GM23338 (cell line): ENCODE measurements at regions not wholly inside any gene's neighbourhood (a gene's known extent, or its start where the extent isn't known, plus 50 kb on each side); places are given as distances from the start of the nearest gene placed in this dataset.

Experiments used
- ATAC-seq: fragments of 200-7000 bp; cut with Tn5 transposase; 3 replicates; pipeline ENCODE4 v1.9.1; 2020
- DNase-seq: peaks from one replicate; pipeline ENCODE4 v3.0.0-alpha.2; 2015; ENCODE audit warnings: low spot score
- H2AFZ ChIP-seq: fragments of 200-600 bp; sonication (generic); 2 replicates; pipeline ENCODE4 v1.8.0; 2016; ENCODE audit warnings: antibody characterized with exemption, mild to moderate bottlenecking, moderate library complexity
- H3F3A ChIP-seq: fragments of 200-600 bp; sonication (generic); replicated peaks from 2 replicates; pipeline ENCODE4 v1.8.0; 2017; ENCODE audit warnings: antibody characterized with exemption, mixed run types, low read depth
- H3K27ac ChIP-seq: fragments of 200-600 bp; sonication (generic); 2 replicates; pipeline ENCODE4 v1.6.1; 2016; ENCODE audit warnings: low read depth
- H3K27me3 ChIP-seq: fragments of 200-600 bp; sonication (generic); 2 replicates; pipeline ENCODE4 v1.8.0; 2016; ENCODE audit warnings: mild to moderate bottlenecking, mixed run types, moderate library complexity; ENCODE audit not compliant: insufficient read depth
- H3K36me3 ChIP-seq: fragments of 200-600 bp; sonication (generic); 2 replicates; pipeline ENCODE4 v1.8.0; 2016; ENCODE audit warnings: mild to moderate bottlenecking; ENCODE audit not compliant: insufficient read depth
- H3K4me1 ChIP-seq: fragments of 200-600 bp; sonication (generic); 2 replicates; pipeline ENCODE4 v1.8.0; 2016; ENCODE audit warnings: mild to moderate bottlenecking, moderate library complexity; ENCODE audit not compliant: insufficient read depth
- H3K4me2 ChIP-seq: fragments of 200-600 bp; sonication (generic); 2 replicates; pipeline ENCODE4 v1.7.1; 2017; ENCODE audit warnings: mixed run types
- H3K4me3 ChIP-seq: fragments of 200-600 bp; sonication (generic); 2 replicates; pipeline ENCODE4 v1.6.1; 2016; ENCODE audit warnings: mixed run types
- H3K79me2 ChIP-seq: fragments of 200-600 bp; sonication (generic); replicated peaks from 2 replicates; pipeline ENCODE4 v1.8.0; 2017; ENCODE audit warnings: mild to moderate bottlenecking; ENCODE audit not compliant: insufficient read depth
- H3K9me2 ChIP-seq: fragments of 200-600 bp; sonication (generic); 2 replicates; pipeline ENCODE4 v1.8.0; 2017; ENCODE audit not compliant: insufficient read depth
- H4K20me1 ChIP-seq: fragments of 200-600 bp; sonication (generic); replicated peaks from 2 replicates; pipeline ENCODE4 v1.8.0; 2017; ENCODE audit warnings: mild to moderate bottlenecking; ENCODE audit not compliant: insufficient read depth
- H3K27ac Mint-ChIP-seq: 2 replicates; pipeline ENCODE4 v1.8.0; 2020; ENCODE audit warnings: inconsistent platforms, mild to moderate bottlenecking, moderate library complexity, mixed read lengths
- H3K27me3 Mint-ChIP-seq: 3 replicates; pipeline ENCODE4 v1.8.0; 2022; ENCODE audit warnings: low read depth, mild to moderate bottlenecking, moderate library complexity, mixed read lengths, inconsistent platforms; ENCODE audit not compliant: insufficient read depth, poor library complexity
- H3K36me3 Mint-ChIP-seq: 3 replicates; pipeline ENCODE4 v1.8.0; 2021; ENCODE audit warnings: low read depth, mild to moderate bottlenecking, inconsistent platforms, moderate library complexity, mixed read lengths
- H3K4me1 Mint-ChIP-seq: 3 replicates; pipeline ENCODE4 v1.8.0; 2020; ENCODE audit warnings: mild to moderate bottlenecking, inconsistent platforms, mixed read lengths
- H3K4me3 Mint-ChIP-seq: 3 replicates; pipeline ENCODE4 v1.8.0; 2021; ENCODE audit warnings: moderate library complexity, mild to moderate bottlenecking, inconsistent platforms, mixed read lengths
- H3K9me3 Mint-ChIP-seq: 3 replicates; pipeline ENCODE4 v1.8.0; 2020; ENCODE audit warnings: moderate library complexity, mild to moderate bottlenecking, inconsistent platforms, mixed read lengths
- CREB1 ChIP-seq: fragments of 250-450 bp; sonication (Bioruptor Pico); IDR thresholded peaks from 2 replicates; pipeline ENCODE4 v1.5.0; 2020; ENCODE audit warnings: low read depth, mild to moderate bottlenecking, moderate library complexity
- CTCF ChIP-seq, 2 experiments: fragments of 200-600 bp in 1 of 2; sonication (generic) in 1 of 2; conservative IDR thresholded peaks; 2 replicates each; pipeline versions ENCODE4 v1.5.1 to v1.6.1; 2016 to 2017; ENCODE audit warnings: antibody characterized with exemption in 2 of 2, low read depth in 2 of 2, mild to moderate bottlenecking in 2 of 2, moderate library complexity in 1 of 2
- ETS1 ChIP-seq: IDR thresholded peaks from 2 replicates; pipeline ENCODE4 v1.6.1; 2016; ENCODE audit warnings: antibody characterized with exemption
- EZH2 ChIP-seq: fragments of 200-600 bp; sonication (generic); IDR thresholded peaks from one replicate; pipeline ENCODE4 v1.8.0; 2017; ENCODE audit warnings: antibody characterized with exemption, mild to moderate bottlenecking, low read depth; ENCODE audit not compliant: unreplicated experiment
- EZH2phosphoT487 ChIP-seq: fragments of 200-600 bp; sonication (generic); IDR thresholded peaks from one replicate; pipeline ENCODE4 v1.8.1; 2018; ENCODE audit warnings: antibody characterized with exemption; ENCODE audit not compliant: unreplicated experiment
- JUNB ChIP-seq: IDR thresholded peaks from one replicate; pipeline ENCODE4 v1.6.1; 2016; ENCODE audit warnings: antibody characterized with exemption; ENCODE audit not compliant: unreplicated experiment
- NANOG ChIP-seq: IDR thresholded peaks from 2 replicates; pipeline ENCODE4 v1.6.1; 2016; ENCODE audit warnings: antibody characterized with exemption, borderline replicate concordance
- POLR2AphosphoS5 ChIP-seq: IDR thresholded peaks from 2 replicates; pipeline ENCODE4 v1.6.1; 2016; ENCODE audit warnings: antibody characterized with exemption, low read depth
- STAT1 ChIP-seq: IDR thresholded peaks from one replicate; pipeline ENCODE4 v1.6.1; 2016; ENCODE audit warnings: antibody characterized with exemption; ENCODE audit not compliant: unreplicated experiment
- ZNF114 ChIP-seq: fragments of 250-450 bp; sonication (Bioruptor Pico); IDR thresholded peaks from 2 replicates; pipeline ENCODE4 v1.5.0; 2020; ENCODE audit warnings: mild to moderate bottlenecking, moderate library complexity
- ZNF331 ChIP-seq: fragments of 250-450 bp; sonication (Bioruptor Pico); IDR thresholded peaks from 2 replicates; pipeline ENCODE4 v1.5.0; 2020; ENCODE audit warnings: low read depth, mild to moderate bottlenecking, moderate library complexity
- TF ChIP-seq, protein P1 (sequence below): IDR thresholded peaks from one replicate; pipeline ENCODE4 v1.6.1; 2018; ENCODE audit warnings: antibody characterized with exemption; ENCODE audit not compliant: unreplicated experiment
- TF ChIP-seq, protein P2 (sequence below): fragments of 250-450 bp; sonication (Bioruptor Pico); IDR thresholded peaks from 2 replicates; pipeline ENCODE4 v1.5.0; 2020; ENCODE audit warnings: mild to moderate bottlenecking, moderate library complexity

DNA sequence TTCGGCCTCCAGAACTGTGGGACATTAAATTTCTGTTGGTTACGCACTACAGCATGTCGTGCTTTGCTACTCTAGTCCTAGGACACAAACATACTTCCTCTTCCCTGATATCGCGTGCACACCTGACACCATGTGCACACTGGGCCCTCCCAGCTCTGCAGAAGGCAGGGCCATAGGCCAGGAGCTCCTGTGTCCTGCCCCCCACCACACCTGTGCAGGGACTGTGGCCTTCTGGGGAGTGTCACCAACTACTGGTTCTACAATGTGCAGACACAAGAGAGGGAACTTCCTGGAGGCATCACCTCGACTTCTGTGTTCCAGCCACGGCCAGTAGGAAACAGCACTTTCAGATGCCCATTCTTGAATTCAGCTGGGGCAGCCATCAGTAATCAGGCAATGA, 646.4 kb upstream of the MGMT start:
- no peaks in the 10 kb centered on the region for H3K36me3 ChIP-seq
- peaks cover 6% of the 10 kb centered on the region for H3K27me3 Mint-ChIP-seq
- H3K4me3 ChIP-seq = no peak overlapping the region
- no peaks in the 10 kb centered on the region for H3K79me2 ChIP-seq
- H3K4me2 ChIP-seq = no peak overlapping the region
- no peaks in the 10 kb centered on the region for H3K4me1 ChIP-seq
- TF ChIP-seq EZH2phosphoT487 (no peak), POLR2AphosphoS5 (no peak), CREB1 (CRISPR knock-in tag) (no peak), JUNB (no peak), CTCF (conservative IDR thresholded peaks at IDR 0.05; ENCODE audit: low read depth in 2 of 2) (no peak), ETS1 (no peak), EZH2 (no peak), NANOG (no peak), ZNF114 (no peak), ZNF331 (CRISPR knock-in tag) (no peak), STAT1 (no peak)
- TF ChIP-seq, protein P1, sequence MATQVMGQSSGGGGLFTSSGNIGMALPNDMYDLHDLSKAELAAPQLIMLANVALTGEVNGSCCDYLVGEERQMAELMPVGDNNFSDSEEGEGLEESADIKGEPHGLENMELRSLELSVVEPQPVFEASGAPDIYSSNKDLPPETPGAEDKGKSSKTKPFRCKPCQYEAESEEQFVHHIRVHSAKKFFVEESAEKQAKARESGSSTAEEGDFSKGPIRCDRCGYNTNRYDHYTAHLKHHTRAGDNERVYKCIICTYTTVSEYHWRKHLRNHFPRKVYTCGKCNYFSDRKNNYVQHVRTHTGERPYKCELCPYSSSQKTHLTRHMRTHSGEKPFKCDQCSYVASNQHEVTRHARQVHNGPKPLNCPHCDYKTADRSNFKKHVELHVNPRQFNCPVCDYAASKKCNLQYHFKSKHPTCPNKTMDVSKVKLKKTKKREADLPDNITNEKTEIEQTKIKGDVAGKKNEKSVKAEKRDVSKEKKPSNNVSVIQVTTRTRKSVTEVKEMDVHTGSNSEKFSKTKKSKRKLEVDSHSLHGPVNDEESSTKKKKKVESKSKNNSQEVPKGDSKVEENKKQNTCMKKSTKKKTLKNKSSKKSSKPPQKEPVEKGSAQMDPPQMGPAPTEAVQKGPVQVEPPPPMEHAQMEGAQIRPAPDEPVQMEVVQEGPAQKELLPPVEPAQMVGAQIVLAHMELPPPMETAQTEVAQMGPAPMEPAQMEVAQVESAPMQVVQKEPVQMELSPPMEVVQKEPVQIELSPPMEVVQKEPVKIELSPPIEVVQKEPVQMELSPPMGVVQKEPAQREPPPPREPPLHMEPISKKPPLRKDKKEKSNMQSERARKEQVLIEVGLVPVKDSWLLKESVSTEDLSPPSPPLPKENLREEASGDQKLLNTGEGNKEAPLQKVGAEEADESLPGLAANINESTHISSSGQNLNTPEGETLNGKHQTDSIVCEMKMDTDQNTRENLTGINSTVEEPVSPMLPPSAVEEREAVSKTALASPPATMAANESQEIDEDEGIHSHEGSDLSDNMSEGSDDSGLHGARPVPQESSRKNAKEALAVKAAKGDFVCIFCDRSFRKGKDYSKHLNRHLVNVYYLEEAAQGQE = no peak
- TF ChIP-seq, protein P2, sequence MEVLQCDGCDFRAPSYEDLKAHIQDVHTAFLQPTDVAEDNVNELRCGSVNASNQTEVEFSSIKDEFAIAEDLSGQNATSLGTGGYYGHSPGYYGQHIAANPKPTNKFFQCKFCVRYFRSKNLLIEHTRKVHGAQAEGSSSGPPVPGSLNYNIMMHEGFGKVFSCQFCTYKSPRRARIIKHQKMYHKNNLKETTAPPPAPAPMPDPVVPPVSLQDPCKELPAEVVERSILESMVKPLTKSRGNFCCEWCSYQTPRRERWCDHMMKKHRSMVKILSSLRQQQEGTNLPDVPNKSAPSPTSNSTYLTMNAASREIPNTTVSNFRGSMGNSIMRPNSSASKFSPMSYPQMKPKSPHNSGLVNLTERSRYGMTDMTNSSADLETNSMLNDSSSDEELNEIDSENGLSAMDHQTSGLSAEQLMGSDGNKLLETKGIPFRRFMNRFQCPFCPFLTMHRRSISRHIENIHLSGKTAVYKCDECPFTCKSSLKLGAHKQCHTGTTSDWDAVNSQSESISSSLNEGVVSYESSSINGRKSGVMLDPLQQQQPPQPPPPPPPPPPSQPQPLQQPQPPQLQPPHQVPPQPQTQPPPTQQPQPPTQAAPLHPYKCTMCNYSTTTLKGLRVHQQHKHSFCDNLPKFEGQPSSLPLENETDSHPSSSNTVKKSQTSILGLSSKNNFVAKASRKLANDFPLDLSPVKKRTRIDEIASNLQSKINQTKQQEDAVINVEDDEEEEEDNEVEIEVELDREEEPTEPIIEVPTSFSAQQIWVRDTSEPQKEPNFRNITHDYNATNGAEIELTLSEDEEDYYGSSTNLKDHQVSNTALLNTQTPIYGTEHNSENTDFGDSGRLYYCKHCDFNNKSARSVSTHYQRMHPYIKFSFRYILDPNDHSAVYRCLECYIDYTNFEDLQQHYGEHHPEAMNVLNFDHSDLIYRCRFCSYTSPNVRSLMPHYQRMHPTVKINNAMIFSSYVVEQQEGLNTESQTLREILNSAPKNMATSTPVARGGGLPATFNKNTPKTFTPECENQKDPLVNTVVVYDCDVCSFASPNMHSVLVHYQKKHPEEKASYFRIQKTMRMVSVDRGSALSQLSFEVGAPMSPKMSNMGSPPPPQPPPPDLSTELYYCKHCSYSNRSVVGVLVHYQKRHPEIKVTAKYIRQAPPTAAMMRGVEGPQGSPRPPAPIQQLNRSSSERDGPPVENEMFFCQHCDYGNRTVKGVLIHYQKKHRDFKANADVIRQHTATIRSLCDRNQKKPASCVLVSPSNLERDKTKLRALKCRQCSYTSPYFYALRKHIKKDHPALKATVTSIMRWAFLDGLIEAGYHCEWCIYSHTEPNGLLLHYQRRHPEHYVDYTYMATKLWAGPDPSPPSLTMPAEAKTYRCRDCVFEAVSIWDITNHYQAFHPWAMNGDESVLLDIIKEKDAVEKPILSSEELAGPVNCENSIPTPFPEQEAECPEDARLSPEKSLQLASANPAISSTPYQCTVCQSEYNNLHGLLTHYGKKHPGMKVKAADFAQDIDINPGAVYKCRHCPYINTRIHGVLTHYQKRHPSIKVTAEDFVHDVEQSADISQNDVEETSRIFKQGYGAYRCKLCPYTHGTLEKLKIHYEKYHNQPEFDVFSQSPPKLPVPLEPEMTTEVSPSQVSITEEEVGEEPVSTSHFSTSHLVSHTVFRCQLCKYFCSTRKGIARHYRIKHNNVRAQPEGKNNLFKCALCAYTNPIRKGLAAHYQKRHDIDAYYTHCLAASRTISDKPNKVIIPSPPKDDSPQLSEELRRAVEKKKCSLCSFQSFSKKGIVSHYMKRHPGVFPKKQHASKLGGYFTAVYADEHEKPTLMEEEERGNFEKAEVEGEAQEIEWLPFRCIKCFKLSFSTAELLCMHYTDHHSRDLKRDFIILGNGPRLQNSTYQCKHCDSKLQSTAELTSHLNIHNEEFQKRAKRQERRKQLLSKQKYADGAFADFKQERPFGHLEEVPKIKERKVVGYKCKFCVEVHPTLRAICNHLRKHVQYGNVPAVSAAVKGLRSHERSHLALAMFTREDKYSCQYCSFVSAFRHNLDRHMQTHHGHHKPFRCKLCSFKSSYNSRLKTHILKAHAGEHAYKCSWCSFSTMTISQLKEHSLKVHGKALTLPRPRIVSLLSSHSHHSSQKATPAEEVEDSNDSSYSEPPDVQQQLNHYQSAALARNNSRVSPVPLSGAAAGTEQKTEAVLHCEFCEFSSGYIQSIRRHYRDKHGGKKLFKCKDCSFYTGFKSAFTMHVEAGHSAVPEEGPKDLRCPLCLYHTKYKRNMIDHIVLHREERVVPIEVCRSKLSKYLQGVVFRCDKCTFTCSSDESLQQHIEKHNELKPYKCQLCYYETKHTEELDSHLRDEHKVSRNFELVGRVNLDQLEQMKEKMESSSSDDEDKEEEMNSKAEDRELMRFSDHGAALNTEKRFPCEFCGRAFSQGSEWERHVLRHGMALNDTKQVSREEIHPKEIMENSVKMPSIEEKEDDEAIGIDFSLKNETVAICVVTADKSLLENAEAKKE (CRISPR knock-in tag) = no peak
- DNase-seq (no peak), ATAC-seq (no peak)
- H3K9me3 Mint-ChIP-seq = no peaks in the 10 kb centered on the region
- H2AFZ ChIP-seq = no peak overlapping the region
- no peaks in the 10 kb centered on the region for H3K4me1 Mint-ChIP-seq
- peaks cover 6% of the 10 kb centered on the region; the same call in 1 of the 2 replicates for H3K9me2 ChIP-seq
- H3K27ac Mint-ChIP-seq = no peak overlapping the region
- no peak overlapping the region for H3K27ac ChIP-seq
- H4K20me1 ChIP-seq = no peaks in the 10 kb centered on the region
- H3K36me3 Mint-ChIP-seq = no peaks in the 10 kb centered on the region
- H3K27me3 ChIP-seq = no peaks in the 10 kb centered on the region
- H3F3A ChIP-seq = no peaks in the 10 kb centered on the region
- no peak overlapping the region for H3K4me3 Mint-ChIP-seq
